AG04449 (cell line): ENCODE measurements at regions not wholly inside any gene's neighbourhood (a gene's known extent, or its start where the extent isn't known, plus 50 kb on each side); places are given as distances from the start of the nearest gene placed in this dataset.
"Not testable (repeated sequence)": the region's sequence is repeated elsewhere in the genome, so short reads cannot be mapped to it uniquely, and the experiment has no call there.

ENCODE experiments used
- CTCF ChIA-PET: fragments of 350-600 bp; formaldehyde crosslinking; extraction: SDS; loops from one replicate; lab custom pipeline; 2021; ENCODE audit warnings: antibody characterized with exemption; lab: Yijun Ruan, JAX
- POLR2A ChIA-PET: fragments of 400-600, 350-600 bp; formaldehyde crosslinking; extraction: SDS; loops from one replicate; lab custom pipeline; 2020; ENCODE audit warnings: antibody characterized with exemption, inconsistent platforms; lab: Yijun Ruan, JAX
- DNase-seq: peaks from one replicate; pipeline ENCODE4 v3.0.0-alpha.2; 2010; ENCODE audit warnings: low read depth, low spot score
- H3K4me3 ChIP-seq: 2 replicates; pipeline ENCODE4 v1.5.1; 2011; ENCODE audit warnings: low read depth, mild to moderate bottlenecking, control low read depth, low read length
- CTCF ChIP-seq: IDR thresholded peaks from one replicate; pipeline ENCODE4 v1.5.1; 2011; ENCODE audit warnings: mild to moderate bottlenecking, moderate library complexity, low read length, control low read depth, inconsistent platforms; ENCODE audit not compliant: insufficient read depth; ENCODE audit errors: missing control alignments

GRCh38 chr10:80718024-80718423, 180.3 kb downstream of the SH2D4B start:
- CTCF ChIA-PET = no interaction called here
- DNase-seq = no peak
- H3K4me3 ChIP-seq = no peak overlapping the region
- POLR2A ChIA-PET = no interaction called here
- no peak for TF ChIP-seq CTCF

GRCh38 chr10:80719935-80720334, 182.2 kb downstream of the SH2D4B start:
- DNase-seq = no peak
- ChIA-PET POLR2A (no interaction called here), CTCF (no interaction called here)
- no peak for TF ChIP-seq CTCF
- H3K4me3 ChIP-seq = no peak overlapping the region

- CTCF ChIA-PET = no interaction called here
- TF ChIP-seq CTCF = no peak
- POLR2A ChIA-PET = no interaction called here
- DNase-seq = no peak
- H3K4me3 ChIP-seq = no peak overlapping the region
Observed at GRCh38 chr10:80720549-80720948, 182.8 kb downstream of the SH2D4B start.

- POLR2A ChIA-PET, H3K4me3 ChIP-seq, DNase-seq, CTCF ChIA-PET: not testable (repeated sequence)
Observed at GRCh38 chr10:80728354-80728753, 190.7 kb downstream of the SH2D4B start.

- POLR2A ChIA-PET = no interaction called here
- no peak overlapping the region for H3K4me3 ChIP-seq
- CTCF ChIA-PET = no interaction called here
- no peak for DNase-seq
- no peak for TF ChIP-seq CTCF
Observed at GRCh38 chr10:80729896-80730295, 192.2 kb downstream of the SH2D4B start.

GRCh38 chr10:80730522-80730921, 192.8 kb downstream of the SH2D4B start:
- POLR2A ChIA-PET = no interaction called here
- CTCF ChIA-PET = no interaction called here

GRCh38 chr10:80734589-80734988, 196.9 kb downstream of the SH2D4B start:
- ChIA-PET POLR2A (no interaction called here), CTCF (no interaction called here)
- no peak for TF ChIP-seq CTCF
- DNase-seq = no peak
- H3K4me3 ChIP-seq = no peak overlapping the region

More at GRCh38 chr10:80730522-80730921, 192.8 kb downstream of the SH2D4B start:
- no peak for DNase-seq
- no peak overlapping the region for H3K4me3 ChIP-seq
- TF ChIP-seq CTCF = no peak
